HG03432 (cell line): ENCODE measurements at regions not wholly inside any gene's neighbourhood (a gene's known extent, or its start where the extent isn't known, plus 50 kb on each side); places are given as distances from the start of the nearest gene placed in this dataset.
A peak's percentile ranks its signal among the peaks of the same experiment; 100 is the strongest.

Experiments
- ATAC-seq: cut with Tn5 transposase; IDR thresholded peaks from one replicate; pipeline ENCODE4 v1.9.1; 2021; ENCODE audit warnings: mild to moderate bottlenecking, moderate library complexity; ENCODE audit not compliant: unreplicated experiment

GRCh38 chr20:53750827-53751619, 157.4 kb upstream of the ZNF217 start:
- peak; percentile 87 for ATAC-seq

- ATAC-seq, result no peak
Measured at GRCh38 chr20:53749499-53749898, 155.9 kb upstream of the ZNF217 start.

GRCh38 chr20:53748821-53749421, 155.3 kb upstream of the ZNF217 start:
- ATAC-seq, result no peak

- no peak for ATAC-seq
Measured at GRCh38 chr20:53748176-53748575, 154.5 kb upstream of the ZNF217 start.

GRCh38 chr20:53743607-53744260, 150.1 kb upstream of the ZNF217 start:
- ATAC-seq, result no peak

- no peak for ATAC-seq
Measured at GRCh38 chr20:53742685-53743081, 149.0 kb upstream of the ZNF217 start.

GRCh38 chr20:53741726-53742028, 148.0 kb upstream of the ZNF217 start:
- no peak for ATAC-seq

- peak; percentile 63 for ATAC-seq
Measured at GRCh38 chr20:53739799-53740785, 146.5 kb upstream of the ZNF217 start.

- ATAC-seq, result peak; percentile 33
Measured at GRCh38 chr20:53738945-53739798, 145.5 kb upstream of the ZNF217 start.

GRCh38 chr20:53738039-53738944, 144.7 kb upstream of the ZNF217 start:
- ATAC-seq, result no peak

GRCh38 chr20:53737396-53738038, 143.9 kb upstream of the ZNF217 start:
- ATAC-seq, result no peak

GRCh38 chr20:53736757-53737395, 143.2 kb upstream of the ZNF217 start:
- peak; percentile 45 for ATAC-seq

- ATAC-seq, result no peak
Measured at GRCh38 chr20:53736122-53736756, 142.6 kb upstream of the ZNF217 start.

- ATAC-seq, result no peak
Measured at GRCh38 chr20:53735536-53736050, 142.0 kb upstream of the ZNF217 start.

- ATAC-seq, result no peak
Measured at GRCh38 chr20:53734006-53734688, 140.5 kb upstream of the ZNF217 start.

- no peak for ATAC-seq
Measured at GRCh38 chr20:53731595-53731994, 138.0 kb upstream of the ZNF217 start.

- no peak for ATAC-seq
Measured at GRCh38 chr20:53728359-53728758, 134.7 kb upstream of the ZNF217 start.
